GM18909 (cell line): ENCODE measurements at regions not wholly inside any gene's neighbourhood (a gene's known extent, or its start where the extent isn't known, plus 50 kb on each side); places are given as distances from the start of the nearest gene placed in this dataset.

Experiments
- ATAC-seq: cut with Tn5 transposase; IDR thresholded peaks from one replicate; pipeline ENCODE4 v1.9.1; 2021; ENCODE audit warnings: mild to moderate bottlenecking; ENCODE audit not compliant: unreplicated experiment, poor library complexity

DNA sequence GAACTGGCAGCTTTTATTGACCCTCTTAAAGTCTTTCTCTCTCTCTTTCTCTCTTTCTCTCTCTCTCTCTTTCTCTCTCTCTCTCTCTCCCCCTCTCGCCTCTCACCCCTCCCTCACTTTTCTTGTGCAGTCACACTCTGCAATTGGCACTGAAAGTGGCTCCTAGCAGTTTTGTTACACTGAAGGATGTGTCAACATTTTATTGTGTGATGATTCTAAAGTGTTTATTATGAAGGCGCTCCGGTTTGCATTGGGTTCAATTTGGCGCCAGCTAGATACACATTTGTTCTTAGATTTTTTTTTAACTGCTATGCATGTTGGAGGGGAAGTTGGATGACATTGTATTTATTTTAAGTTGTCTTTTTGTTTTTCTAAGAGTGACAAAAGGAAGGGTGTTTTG lies 64.0 kb upstream of the CHRM3 start:
- no peak for ATAC-seq

DNA sequence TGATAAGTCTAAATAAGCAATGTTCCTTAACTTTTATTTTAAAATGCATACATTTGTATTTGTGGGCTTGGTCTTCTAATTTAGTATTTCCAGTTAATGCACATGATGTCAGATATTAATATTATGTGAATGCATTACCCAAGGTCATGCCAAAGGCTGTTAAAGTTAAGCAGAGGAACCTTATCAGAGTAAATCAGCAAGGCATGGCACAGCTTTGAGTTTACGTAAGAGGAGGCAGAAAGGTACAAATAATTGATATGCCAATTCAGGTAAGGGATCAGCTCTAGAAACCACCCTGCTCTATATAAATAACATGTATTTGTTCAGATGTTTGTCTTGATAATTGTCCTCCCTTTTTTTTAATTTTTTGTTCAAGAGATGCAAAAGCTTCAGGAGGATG lies 64.5 kb upstream of the CHRM3 start:
- no peak for ATAC-seq

DNA sequence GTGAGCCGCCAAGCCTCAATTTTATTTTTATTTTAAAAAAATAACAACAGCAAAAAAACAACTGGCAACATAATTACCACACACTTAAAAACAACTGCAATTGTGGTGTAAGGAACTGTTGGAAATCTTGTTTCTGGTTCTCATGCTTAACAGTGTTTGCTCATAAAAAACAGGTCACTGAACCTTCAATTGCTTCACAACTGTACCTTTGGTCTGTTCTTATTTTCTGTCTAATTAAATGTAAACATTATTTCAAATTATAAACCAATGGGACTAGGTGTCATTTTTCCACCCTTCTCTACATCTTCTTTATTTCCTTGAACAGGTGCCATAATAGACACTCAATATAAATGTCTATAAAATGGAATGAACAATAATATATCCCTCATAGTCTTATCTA lies 68.4 kb upstream of the CHRM3 start:
- no peak for ATAC-seq

DNA sequence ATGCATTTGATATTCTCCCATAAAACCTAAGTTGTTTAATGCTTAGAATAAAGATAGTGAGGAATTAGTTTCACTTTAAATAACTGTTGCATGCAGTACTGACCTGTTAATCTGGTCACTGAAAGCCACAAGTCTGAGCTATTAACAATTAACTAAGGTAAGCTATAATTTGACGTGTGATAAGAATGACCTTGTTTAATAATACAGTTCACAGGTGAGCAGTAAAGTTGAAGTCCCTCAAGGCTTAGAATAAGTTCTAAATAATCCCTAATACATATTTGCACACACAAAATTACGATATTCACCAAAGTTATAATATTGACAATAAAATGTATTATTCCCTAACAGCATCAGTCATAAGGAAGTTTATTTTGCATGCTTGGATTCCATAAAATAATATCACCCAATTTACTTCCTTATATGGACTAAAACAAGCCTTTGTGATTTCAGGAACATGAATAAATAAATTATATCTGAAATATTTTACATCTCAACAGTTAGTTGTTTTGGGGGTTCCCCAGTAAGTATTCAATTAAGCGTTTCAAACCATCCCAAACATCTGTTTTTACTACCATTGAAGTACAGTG lies 70.6 kb upstream of the CHRM3 start:
- ATAC-seq = no peak

DNA sequence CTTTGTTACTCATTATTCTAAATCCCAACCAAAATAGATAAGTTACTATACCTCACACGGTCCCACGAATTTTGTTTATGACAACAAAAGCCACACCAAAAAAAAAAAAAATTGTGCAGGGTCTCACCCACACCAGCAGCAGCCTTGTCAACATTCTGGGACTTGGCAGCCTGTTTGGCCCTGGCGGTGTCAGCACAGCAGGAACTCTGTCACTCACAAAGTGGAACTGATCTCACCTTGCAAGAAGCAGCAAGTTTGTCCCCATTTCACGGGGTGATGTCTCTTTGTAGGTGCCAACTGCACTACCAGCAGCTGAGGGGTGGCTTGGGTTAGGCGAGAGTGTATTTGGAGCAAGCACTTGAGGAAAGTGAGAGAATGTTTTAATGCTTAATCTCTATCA lies 75.0 kb upstream of the CHRM3 start:
- no peak for ATAC-seq

DNA sequence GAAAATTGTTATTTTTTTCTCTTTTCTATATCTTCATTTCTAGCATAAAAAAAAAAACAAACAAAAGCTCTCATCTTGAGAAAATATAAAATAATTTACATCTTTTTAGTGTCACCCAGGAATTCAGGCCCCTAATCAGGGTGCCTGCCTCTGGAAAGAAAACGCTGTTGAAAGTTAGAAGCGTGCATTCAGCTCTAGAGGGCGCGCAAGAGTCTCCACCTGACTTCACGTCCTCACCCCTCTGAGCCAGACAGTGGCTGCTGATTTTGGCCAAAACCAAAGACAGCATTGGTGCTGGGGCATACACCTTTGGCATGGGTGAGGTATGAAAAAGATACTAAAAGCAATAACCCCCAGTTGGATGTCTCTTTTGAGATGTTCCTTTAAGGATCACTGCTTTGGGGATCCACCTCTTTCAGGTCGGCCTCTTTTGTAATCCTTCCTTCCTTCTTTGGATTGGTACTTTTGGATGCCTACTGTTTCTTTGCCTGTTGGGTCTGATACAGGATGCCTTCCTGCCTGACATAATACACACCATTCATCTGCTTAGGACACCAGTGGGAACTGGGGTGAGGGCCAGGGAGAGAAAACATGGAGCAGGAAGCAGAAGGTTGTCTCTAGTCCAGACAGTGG lies 77.6 kb upstream of the CHRM3 start:
- ATAC-seq = peak; percentile 52

DNA sequence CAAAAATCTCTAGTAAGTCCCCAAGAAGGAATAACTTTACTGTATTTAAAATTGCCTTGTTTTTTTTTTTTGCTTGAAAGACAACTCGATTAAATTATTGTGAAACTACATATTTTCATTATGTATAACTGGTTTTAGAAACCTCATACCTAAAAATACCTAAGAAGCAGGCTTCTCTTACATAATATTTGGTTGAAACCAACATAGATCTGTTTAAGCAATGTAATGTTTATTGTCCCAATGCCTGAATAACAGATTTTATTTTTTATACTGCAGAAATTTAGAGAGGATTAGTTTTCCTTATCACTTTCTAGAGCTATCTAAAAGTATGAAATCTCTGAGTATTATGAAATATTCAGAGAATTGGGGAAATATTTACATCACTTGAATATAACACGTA lies 78.5 kb upstream of the CHRM3 start:
- no peak for ATAC-seq

DNA sequence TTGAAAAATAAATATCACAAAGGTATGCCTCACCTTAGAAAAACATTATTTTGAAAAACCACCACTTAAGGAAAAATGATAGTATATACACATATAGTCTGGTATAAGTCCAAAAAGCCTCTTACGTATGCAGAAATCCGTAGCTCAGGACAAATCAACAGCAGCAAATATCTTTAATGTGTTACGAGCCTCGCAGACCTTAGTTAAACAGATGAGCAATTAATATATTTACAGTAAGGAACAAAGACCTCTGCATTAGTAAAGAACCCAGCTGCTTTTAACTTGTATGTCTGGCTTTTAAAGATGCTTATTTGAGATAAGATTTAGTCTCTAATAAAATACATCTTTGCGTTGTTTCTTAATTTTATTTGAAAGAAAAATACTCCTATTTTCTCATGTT lies 79.9 kb upstream of the CHRM3 start:
- no peak for ATAC-seq

DNA sequence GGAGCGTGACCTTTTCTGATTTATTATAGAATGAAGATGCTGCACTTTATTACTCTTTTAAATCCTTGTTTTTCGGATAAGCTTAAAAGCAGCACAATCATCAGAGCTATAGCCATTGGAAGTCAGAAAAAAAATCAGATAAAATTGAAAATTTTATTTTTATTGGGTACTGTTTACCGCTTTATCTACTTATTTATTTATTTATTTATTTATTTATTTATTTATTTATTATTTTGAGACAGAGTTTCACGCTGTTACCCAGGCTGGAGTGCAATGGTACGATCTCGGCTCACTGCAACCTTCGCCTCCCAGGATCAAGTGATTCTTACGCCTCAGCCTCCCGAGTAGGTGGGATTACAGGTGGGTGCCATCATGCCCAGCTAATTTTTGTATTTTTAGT lies 83.1 kb upstream of the CHRM3 start:
- ATAC-seq = no peak

DNA sequence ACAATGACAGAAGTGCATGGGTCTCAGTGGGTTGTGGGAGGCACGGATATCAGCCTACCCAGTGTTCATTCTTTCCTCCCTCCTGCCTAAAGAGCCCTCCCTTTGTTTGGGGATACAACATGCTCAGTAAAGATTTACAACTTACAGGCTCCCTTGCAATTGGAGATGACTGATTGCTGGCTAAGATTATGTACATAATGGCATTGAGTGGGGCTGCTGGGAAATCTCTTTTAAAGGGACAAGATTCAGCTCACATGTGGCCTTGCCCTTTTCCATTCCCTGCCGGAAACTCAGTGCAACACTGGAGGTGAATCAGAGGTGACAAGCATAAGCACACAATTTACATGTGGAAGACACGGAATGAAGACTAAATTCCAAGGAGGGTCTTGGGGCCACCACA lies 83.7 kb upstream of the CHRM3 start:
- no peak for ATAC-seq

DNA sequence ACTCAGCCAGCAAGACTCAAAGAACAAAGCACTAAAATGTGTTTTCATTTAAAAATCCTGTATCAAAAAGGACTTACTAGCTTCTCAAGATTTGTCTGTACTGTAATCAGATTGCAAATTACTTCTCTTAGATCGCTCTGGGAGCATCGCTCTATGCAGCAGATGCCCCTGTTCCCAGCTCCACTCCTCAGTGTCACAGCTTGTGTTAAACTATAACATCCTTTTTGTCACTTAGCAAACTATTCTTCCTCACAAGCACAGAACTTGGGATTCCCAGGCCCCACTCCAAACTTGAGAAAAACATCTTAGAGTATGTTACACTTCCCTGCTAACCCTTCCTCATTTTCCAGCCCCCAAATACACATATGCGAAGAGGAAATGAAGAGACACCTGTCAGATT lies 85.1 kb upstream of the CHRM3 start:
- no peak for ATAC-seq

DNA sequence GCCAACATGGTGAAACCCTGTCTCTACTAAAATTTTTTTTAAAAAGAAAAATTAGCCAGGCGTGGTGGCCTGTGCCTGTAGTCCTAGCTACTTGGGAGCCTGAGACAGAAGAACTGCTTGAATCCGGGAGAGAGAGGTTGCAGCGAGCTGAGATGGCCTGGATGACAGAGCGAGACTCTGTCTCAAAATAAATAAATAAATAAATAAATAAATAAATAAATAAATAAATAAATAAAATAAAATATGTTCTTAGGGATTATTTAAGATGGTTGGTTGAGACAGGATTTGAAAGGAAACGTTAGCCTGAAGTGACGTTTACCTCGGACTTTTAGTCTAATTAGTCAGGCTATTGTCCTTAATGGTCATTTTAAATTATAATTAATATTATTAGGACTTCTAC lies 88.5 kb upstream of the CHRM3 start:
- ATAC-seq = no peak

DNA sequence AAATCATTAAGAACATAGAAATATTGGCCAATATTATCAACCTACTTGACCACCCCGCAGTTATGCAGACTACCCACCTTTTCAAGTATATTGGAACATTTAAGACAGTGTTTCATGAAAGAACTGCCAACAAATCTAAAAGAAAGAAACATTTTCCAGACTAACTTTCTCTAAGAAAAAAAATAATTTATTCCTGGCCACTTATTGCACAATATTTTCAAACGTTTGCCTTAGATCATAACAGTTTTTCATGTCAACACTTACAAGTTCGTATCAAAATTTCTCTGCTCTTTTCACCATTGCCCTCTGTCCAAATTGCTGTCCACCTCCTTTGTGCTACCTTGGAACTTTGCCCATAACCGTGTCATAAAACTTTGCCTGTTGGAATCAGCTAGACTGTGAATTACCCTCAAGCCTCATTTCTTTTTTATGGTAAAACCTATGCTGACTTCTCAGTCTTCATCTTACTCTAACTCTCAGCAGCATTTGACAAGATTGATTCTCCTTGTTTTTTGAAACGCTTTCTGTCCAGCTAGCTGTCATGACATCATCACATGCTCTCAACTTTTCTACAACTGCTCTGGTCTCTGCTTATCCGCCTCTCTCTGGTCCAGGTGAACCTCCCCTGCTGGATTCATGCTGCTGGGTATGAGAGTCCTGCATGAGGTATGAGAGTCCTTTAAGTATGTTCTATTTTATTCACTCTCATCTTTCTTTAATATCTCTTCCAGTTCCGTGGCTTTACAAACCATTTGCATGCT lies 92.8 kb upstream of the CHRM3 start:
- ATAC-seq = no peak

DNA sequence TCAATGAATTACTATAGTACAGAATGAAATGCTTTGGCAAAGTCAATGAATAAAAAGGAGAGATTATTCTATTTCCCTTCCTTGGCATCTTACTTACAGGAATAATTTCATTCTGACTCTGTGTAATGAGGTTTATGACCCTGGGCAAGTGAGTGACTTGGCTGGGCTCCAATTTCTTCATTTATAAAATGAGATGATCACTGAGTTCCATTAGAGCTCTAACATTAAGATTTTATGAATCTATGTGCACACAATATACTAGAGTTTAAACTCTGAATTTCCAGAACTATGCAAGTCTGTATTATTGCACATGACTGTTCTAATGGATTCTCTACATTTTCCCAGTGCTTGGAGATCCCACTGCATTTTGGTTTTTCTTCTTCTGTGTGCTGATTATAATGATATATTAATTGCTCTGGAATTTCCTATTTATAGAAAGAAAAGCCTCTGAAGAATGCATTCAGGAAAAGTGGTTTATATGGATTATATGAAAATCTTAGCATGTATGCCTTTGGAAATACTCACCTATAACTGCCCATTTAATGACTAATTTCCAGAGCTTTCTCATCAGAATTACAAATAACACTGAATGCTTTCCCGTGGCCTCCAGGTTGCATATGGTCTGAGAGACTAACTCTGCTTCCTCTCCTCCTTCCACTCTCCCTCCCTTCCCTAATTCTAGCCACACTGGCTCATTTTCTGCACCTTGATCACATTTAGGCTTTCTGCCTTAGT lies 97.4 kb upstream of the CHRM3 start:
- no peak for ATAC-seq

DNA sequence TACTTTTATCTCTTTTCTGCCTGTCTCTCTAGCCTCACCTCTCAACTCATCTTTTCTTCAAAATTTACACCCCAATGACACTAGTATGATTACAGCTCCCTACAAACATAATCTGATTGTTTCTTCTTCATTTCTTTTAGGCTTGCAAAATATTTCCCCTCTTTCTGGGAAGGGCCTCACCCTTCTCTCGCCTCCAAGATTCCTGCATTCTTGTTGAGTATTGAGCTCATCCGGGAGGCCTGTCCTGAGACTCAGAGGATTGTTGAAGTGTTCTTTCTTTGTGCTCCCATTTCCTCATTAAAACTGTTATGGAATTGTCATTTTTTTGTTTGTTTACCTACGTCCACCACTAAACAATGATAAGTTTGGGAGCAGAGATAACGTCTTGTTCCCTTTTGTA lies 99.1 kb upstream of the CHRM3 start:
- ATAC-seq = no peak

DNA sequence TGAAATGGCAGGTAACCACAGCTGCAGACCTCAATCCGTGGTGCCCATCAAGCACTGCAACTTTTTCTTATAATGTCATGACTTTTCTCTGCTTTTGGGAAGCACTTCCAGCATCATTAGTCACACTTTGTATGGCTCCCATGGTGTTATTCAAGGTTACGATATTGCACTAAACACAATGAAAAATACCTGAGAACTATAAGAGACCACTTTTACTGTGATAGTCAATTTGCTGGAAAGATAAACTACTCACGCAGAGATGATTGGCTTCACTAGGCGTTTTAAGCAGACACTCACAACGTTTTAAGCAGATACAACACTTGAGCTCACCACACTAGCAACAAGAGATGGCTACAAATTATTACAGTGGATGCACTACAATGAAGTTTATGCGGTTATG lies 103.2 kb upstream of the CHRM3 start:
- no peak for ATAC-seq

DNA sequence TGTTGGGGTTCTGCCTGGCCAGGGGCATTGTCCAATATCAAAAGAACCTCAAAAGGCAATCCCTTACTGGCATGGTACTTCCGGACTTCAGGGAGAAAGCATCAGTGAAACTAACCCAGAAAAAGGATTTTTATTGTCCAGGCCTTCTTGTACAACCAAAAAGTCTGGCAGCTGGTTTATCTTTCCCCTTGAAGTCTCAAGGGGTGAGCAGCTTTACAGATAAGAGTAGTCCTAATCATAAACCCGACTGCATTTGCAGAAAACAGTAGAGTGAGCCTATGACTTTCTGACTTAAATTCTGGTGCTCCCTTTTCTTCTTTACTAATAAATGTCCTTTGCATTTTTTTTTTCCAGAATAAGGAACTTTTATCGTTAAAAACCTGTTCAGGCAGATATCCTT lies 104.0 kb upstream of the CHRM3 start:
- no peak for ATAC-seq

DNA sequence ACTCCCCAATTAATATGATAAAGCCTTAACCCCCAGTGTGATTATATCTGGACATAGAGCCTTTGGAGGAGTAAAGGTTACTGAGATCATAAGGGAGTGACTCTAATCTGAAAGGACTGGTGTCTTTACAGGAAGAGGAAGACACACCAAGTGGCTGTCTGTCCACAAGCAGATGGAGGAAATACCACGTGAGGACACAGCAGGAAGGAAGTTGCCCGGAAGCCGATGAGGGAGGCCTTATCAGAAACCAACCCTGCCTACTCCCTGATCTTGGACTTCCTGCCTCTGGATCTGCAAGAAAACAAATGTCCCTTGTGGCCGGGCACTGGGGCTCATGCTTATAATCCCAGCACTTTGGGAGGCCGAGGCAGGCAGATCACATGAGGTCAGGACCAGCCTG lies 110.3 kb upstream of the CHRM3 start:
- no peak for ATAC-seq

DNA sequence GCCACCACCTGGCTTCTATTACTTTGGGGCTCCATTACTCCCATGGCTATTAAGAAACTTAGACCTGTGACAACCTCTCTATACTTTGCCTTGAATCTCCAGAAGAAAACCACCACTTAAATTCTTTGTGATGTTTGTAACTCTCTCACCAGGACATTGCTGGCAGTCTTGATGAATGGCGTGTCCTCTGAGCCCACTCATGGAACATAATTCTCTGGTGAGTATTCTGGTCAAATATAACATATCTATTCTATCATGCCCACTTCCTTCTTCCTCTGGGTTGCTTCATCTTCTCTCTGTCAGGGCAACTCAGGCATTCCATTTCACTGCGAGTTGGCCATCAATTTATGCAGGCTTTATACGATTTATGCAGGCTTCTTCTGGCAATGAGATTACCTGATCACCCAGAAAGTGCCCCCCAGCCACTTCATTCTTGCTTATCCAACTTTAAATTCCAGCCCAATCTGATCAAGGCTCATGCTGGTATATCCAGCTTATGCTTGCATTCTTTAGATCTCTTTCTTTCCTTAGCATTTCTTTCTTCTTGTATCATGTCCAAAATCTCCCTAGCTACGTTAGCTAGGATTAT lies 112.0 kb upstream of the CHRM3 start:
- no peak for ATAC-seq

DNA sequence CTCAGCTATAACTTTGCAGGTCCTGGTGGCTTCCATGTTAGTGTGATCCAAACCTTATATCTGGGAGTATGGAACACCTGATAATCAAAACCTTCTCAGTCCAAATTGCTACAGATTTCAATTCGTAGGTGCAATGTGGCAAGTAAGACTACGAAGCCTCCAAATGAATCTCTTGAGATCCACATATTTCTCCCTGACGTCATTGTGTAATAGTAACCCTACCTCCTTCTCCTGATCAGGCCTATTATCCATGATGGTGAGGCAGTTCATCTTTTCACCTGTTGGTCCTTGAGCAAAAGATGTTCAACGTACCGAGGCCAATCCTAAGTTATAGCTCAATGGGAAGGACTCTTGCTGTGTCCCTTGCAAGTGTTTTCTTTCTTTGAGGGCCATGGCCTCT lies 115.9 kb upstream of the CHRM3 start:
- no peak for ATAC-seq

DNA sequence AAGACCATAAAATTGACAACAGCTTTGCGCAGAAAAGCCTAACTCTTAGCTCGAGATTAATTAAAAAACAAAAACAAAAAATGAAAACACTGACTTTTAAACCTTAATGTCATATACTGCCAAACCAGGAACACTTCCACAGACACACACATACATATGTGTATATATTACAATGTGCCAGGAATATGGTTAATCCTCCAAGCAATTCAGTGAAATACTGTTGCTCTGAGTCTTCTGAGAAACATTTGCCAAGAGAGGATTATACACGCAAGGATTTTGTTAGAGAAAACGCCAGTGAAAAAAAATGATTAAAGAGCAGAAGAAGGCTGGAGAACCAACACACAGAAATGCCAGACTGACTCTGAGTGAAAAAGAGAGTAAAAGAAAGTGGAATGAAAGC lies 116.7 kb upstream of the CHRM3 start:
- no peak for ATAC-seq
